AG08396 (cell line): ENCODE measurements at regions not wholly inside any gene's neighbourhood (a gene's known extent, or its start where the extent isn't known, plus 50 kb on each side); places are given as distances from the start of the nearest gene placed in this dataset.
A peak's percentile ranks its signal among the peaks of the same experiment; 100 is the strongest.

Source experiments
- DNase-seq: peaks from one replicate; pipeline ENCODE4 v3.0.0; 2012; ENCODE audit warnings: low spot score, mixed read lengths

DNA sequence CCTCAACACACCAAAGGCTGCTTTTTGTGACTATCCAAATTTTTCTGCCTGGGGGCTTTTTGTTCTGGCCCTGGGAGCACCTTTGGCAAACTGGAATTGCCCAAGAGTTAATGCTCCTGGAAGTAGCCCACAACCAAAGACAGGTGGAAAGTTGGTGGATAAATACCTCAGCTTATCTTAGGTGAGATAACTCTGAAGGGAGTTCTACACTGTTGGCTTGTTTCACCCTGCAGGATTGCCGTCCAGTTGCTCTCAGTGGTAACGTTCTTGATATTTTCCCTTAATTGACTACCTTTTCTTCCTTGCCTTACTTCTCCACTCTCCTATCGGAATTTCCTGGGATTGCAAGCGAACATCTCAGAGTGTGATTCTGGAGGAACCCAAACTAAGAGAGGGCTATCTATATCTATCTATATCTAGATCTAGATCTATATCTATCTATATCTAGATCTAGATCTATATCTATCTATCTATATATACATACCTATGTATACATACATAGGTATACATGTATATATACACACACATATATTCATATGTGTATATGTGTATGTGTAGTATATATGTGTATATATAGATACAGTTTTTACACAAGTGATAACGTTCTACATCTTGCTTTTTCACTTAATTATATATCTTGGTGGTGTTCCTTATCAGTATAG lies 82.6 kb upstream of the DHX15 start:
- DNase-seq = no peak

DNA sequence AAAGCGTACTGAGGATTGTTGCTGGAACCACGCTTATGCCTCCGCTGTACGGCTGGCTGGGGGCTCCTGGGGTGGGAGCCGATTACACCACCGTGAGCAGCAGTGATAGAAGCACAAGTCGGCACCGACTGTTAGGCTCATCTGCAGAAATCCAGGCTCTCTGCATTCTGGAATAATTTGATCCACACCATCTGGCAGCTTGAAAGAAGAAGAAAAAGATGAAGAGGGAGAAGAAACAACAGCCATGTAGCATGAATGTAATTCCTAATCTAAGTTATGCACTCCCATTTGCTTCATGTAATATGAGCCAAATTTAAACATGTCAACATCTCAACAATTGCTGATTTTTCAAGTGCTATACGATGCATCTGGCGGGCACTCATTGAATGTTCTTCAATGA lies 84.6 kb upstream of the DHX15 start:
- no peak for DNase-seq

DNA sequence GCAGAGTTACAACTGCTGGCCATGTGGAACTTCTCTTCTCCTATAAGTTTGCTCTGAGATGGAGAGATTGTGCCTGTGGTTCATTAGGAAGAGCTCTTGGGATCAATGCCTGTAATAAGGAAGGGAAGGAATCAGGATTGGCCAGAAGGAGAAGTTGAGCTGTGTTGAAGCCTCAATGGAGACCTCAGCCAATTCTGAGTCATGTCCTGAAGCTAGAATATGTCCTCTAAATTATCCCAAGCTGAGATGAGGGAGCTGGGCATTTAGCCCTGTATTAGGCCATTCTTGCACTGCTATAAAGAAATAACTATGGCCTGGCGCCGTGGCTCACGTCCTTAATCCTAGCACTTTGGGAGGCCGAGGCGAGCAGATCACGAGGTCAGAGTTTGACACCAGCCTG lies 85.4 kb upstream of the DHX15 start:
- DNase-seq = no peak

DNA sequence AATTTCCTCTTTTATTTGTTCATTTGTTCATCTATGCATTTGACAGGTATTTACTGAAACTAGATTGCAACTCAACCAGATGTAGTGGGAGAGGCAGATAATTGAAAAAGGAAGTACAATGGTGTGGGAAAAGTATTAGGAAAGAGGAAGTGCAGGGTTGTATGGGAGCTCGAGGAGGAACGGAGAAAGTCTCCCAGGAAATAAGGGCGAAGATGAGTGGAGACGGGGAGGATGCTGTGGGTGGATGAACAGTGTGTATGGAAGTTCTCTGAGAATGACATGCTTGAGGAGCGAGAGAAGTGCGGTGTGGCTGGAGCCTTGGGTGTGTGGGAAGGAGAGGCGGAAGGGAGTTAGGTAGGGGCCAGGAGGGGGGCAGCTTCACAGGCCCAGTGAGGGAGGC lies 87.5 kb upstream of the DHX15 start:
- DNase-seq = no peak

DNA sequence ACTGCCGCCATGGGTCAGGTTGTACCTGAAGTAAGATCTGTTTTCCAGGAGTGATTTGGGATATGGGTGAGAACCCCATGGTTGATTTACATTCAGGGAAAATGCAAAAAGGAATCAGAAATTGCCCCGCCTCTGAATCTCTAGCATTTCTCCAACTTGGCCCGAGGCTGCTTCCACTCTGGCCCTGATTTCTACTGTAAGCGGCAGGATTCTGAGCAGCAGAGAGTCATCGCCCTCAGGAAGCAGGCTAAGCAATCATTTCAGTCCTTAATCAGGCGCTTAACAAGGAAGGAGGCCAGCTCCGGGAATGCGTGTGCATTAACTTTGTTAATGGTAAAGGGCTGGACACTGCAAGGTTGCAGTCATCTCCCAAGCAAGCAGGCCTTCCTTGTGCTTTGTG lies 88.5 kb upstream of the DHX15 start:
- DNase-seq = no peak

DNA sequence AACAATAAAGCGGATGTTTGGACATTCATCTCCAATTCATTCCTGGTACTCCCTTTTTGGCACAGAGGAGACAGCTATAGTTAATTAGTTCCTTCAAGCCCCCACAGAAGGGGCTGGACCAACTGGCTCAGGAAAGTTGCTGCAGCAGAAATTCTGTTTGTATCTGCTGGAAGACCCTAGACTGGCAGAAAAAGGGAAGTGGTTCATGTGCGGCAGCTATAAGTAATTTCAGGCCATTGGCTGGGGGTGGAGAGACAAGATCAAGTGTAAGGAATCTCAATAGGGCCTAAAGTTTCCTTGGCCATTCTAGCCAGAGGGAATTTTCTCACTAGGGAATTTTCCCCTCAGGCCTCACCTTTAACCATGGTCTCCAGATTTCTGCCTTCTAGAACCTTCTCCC lies 89.9 kb upstream of the DHX15 start:
- no peak for DNase-seq

DNA sequence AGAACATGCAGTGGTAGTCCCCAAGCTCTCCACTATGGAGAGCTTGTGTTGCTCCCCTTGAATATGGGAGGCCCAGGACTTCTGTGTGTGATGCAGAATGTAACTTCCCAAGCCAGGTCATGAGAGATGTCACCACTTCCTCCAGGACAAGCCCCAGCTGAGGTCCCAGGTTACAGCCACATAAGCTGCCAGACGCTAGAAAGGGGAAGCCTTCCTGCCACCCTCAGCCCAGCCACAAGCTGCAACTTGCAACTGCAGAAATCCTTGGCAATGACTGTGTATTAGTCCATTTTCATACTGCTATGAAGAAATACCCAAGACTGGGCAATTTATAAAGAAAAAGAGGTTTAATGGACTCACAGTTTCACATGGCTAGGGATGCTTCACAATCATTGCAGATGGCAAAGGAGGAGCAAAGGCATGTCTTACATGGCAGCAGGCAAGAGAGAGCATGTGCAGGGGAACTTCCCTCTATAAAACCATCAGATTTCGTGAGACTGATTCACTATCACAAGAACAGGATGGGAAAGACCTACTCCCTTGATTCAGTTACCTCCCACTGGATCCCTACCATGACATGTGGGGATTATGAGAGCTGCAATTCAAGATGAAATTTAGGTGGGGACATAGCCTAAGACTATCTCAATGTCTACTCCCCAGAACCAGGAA lies 91.5 kb upstream of the DHX15 start:
- DNase-seq = no peak

DNA sequence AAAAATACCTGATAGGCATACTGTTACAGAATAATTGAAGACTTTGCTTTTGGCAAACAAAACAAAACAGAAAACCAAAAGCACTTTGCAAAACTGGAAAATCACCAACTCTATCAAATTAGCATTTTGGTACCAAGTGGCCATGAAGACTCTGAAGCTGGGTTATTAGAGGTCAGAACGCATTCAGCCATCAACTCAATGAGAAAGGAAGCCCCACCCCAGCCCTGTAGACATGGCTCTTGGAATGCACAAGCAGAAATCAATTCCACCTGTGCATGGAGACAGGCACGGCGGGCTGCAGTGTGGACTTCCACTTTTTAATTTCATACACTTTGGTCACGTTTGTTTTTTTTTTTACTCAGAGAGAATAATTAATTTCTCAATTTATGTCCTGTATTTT lies 93.6 kb upstream of the DHX15 start:
- no peak for DNase-seq

DNA sequence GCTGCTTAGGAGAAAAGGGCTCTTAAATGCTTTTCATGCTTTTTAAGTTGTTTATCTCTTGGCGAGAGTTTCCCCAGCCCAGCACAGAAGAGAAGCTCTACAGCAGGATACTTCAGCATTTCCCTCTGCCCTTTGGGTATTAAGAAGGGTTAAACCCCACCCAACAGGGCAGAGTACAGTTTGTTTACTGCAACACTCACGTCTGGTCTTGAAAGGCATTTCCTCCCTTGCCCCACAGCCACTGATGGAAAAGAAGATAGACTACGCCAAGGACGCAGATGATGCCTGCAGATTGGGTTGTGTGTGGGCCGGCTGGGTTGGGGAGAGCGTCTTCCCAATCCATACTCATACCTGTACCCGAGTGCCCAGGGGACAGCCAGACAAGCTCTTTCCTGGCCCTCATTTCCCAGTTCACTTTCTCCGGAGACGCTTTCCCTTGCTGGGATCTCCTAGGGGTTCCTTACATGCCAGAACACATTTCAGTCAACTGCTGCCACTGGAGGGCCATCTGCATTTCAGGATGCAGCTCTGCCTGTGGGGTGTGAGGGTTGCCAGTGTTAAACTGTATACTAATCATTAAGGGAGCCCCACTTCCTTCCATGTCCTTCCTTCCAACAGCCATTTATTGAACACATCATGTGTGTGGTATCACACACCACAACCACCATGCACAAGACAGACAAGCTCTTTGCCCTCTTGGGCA lies 96.5 kb upstream of the DHX15 start:
- DNase-seq = no peak

DNA sequence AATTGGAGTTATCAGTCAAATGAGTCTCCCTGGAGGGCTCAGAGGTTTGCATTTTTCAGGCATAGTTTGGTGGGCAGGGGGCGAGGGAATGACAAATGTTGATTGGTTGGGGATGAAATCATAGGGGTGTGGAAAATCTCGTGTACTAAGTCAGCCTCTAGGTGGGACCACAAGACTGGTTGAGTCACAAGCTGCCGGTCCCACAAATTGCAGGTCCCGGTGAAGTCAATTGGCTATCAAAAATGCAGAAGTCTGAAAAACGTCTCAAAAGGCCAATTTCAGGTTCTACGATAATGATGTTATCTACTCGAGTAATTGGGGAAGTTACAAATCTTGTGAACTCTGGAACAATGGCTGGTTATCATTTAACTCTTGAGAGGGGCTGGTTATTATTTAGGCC lies 98.8 kb upstream of the DHX15 start:
- DNase-seq = no peak

DNA sequence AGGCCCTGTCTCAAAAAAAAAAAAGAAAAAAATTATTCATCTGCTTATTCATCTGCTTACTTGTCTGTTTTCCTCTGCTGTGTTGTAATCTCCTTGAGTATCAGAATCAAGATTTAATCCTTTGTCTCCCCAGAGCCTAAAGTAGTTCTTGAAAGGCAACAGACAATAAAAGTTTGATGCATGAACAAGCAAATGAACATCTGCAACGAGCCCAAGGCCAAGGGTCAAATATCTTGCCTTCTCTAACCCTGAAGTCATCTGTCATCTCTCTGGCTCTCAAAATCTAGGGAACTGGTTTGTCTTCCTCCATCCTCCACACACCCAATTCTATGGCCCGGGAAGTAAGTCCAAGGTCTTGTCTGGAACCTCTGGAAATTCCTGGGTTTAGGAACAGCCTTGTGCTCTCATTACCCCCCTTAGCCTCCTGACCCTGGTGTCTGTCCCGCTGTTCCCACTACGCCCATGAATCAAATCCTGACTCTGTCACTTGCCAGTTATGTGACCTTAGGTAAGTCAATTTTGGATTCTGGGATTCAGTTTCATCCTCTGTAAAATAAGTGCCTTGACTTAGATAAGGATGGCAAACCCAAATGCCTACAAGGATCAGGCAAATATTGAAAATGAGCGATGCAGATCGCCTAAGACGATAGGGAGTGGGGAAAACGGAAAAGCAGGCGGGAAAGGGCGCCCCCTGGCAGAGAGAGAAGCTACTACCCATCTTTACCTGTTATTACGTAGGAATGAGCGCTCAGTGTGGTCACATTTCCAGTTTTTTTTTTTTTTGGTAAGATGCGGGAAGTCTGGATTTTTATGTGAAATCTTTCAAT lies 102.7 kb upstream of the DHX15 start:
- no peak for DNase-seq

DNA sequence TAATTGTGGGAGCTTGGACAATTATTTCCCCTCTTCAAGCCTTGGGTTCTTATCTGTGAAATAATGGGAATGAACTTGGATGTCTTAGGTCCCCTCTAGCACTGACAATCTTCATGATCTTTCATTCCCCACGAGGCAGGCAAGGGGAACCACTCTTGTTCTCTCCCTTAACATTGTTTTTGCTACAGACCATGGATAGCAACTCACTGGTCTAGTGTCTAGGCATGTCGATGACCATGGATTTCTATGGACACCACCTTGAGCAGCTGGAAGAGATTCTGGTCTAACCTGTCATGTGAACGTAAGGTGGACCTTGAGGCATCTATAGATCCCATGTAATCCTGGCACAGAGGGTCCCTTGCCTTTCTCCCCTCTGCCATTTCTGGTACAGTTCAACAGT lies 104.1 kb upstream of the DHX15 start:
- no peak for DNase-seq

DNA sequence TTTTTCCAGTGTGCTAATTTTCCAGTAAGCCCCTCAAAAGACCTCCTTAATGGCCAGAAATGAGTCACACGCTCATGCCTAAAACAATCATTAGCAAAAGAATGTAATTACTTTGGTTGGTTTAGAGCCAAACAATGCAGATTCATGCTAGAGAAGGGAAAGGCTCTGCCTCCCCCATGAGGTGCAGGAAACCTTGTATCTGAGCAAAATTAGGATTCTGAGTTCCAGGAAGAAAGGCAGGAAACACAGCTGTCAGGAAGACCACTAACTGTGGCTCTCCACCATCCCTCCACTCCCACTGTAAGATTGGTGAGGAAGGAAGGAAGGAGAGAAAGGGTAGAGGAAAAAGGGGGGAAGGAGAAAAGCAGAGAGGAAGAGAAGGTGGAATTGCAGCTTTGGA lies 104.9 kb upstream of the DHX15 start:
- DNase-seq = no peak

DNA sequence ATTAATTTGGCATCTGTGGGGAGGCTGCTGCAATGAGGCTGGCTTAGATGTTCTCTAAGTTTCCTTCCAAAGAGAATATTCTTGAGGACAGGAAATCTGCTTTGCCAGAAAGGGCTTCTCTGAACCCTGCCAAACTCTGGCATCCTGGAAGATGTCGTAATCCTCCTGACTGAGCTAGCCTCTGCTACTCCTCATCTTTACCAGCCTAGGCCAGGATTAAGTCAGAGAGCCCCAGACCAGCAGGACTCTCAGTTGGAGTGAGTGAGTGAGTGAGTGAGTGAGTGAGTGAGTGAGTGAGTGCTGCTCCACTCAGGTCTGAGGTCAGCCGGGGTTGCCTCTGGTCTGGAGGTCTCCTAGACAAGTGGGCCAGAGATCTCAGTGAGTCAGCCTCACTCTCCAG lies 104.9 kb upstream of the SOD3 start:
- peak; percentile 22 for DNase-seq

DNA sequence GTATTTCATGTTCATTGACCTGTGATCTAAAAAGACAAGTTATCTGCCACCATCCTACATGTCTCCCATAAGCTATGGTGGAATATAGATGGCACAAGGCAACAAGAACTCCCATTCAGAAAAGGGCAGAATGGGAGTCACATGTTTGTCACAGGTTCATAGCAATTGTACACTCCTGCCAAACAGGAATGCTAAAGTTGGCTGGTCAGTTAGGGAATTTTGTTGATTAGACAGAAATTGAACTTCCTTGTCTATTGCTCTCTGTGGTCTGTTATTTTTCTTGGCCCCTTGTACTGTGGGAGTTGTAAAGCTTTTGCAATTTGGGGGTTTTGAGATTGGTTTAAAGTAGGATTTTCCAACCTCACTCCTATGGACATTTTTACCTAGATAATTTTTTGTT lies 101.7 kb upstream of the SOD3 start:
- no peak for DNase-seq

DNA sequence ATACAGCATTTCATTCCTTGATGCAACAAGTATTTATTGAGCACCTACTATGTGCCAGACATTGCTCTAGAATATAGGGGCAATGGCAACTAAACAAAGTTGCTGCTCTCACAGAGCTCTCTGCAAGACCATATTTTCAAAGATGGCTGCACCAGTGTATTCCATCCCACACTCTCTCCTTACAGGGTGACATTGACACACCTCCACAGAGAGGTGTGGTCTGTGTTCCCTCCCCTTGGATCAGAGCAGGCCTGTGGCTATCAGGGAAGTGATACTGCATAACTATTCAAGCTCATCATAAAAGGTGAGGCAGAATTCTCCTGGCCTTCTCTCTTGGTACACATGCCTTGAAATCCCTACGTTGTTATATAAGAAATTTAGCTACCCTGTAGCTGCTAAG lies 95.3 kb upstream of the SOD3 start:
- no peak for DNase-seq

DNA sequence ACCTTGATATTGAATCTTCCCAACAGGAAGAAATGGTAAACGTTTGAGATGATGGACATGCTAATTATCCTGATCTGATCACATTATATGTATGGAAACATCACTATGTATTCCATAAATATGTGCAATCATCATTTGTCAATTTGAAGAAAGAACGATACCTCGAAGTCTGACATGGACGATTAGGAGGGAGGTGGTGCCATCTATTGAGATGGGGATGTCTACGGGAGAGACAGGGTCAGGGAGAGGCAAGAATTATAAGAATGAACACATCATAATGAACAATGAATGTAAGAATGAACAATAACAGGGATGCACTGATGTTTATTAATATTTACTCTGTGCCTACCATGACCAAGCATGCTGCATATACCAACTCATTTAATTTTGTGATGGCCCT lies 93.7 kb upstream of the SOD3 start:
- no peak for DNase-seq

DNA sequence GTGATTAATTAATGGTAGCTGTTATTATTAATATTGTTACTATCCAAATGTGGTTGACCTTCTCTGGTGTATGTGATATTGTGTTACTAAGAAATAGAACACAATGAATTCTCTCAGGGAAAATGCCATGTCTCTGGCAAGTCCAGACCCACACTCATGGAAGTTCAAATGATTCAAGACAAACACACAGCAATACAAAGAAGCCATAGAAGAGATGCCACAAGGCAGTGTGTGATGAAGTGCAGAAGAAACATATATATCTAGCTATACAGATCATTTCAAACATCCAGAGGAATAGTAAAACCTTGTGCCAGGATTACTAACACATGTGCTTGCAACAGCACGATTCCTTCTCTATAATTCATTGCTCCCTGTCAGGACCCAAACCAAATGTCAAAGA lies 93.1 kb upstream of the SOD3 start:
- no peak for DNase-seq

DNA sequence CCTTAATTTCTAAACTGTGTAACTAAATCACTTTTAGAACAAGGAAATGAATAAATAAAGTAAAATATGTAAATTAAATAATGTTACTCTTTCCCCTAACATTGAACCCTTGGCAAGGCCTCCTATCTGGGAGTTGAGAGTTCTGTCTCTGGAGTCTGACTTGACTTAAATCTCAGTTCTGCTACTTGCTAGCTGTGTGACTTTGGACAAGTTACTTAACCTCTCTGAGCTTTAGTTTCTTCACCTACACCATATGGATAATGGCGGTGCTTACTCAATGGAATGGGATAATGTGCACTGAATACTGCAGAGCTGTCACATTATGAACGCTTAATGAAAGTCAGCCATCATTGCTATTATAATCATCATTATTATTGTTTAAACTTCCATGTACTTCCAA lies 92.1 kb upstream of the SOD3 start:
- no peak for DNase-seq

DNA sequence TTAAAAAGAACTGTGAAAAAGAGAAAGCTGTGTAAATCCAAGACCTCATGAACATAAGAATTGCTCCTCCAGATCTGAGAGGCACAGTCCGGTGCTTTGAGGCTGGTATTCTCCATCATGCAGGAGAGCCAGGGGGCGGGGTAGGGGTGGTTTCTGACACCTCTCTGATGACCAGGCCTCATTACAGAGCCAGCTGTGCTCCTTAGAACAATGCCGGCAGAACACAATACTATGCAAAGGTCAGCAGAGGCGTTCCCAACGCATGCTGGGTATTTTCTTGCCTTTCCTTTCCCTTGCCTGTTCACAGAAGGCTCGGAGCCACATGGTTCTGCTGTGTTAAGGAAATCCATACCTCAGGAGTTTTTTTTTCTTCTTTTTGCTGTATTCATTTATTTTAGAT lies 91.2 kb upstream of the SOD3 start:
- DNase-seq = no peak

DNA sequence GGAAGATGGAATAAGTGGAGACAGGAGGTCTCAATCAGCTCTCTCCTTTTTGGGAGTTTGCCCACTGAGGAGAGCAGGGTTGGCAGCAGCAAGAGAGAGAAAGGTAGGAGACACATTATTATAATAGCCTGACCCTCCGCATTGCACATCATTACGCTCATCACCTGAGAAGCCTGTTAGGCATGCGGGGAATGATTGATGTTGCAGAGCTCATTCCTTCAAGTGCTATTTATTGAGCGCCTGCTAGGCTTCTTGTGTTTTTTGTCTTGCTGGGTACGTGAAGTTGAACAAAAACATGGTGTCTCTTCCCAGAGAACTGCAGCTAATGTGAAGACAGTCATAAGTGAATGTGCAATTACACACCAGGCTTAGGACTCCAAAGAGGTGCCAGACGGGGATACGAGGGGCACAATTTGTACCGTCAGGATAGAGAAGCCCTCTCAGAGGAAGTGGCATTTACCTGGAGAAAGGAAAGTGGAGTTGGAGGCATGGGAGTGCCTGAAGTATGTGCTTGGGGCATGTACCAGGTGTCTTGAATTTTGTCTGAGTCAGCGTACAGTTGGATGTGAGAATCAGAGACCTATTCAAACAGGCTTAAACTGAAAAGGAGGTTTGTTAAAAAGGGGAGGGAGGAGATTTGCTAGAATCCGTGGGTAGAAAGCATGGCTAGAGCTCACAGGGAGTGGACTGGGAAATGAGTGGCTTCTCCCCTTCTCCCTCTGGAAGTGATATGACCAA lies 90.2 kb upstream of the SOD3 start:
- no peak for DNase-seq

DNA sequence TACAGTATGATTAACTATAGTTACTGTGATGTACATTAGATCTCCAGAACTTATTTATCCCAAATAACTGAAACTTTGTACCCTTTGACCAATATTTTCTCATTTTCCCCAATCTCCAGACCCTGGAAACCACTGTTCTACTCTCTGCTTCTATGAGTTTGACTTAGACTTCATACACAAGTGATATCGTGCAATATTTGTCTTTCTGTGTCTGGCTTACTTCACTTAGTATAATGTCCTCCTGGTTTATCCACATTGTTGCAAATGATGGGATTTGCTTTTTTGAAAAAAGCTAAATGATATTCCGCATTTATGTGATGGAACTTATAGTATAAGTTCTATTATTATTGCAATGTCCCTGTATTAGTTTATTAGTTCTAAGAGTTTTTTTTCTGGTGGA lies 81.8 kb upstream of the SOD3 start:
- DNase-seq = no peak
